Mucosa of rectum (tissue), 2 donors: ENCODE measurements at regions not wholly inside any gene's neighbourhood (a gene's known extent, or its start where the extent isn't known, plus 50 kb on each side); places are given as distances from the start of the nearest gene placed in this dataset.

Experiments
- H3K27ac ChIP-seq, 2 donors: one replicate each; pipeline ENCODE4 v1.7.0; 2013; ENCODE audit warnings: inconsistent platforms in 2 of 2, low read depth in 2 of 2, low read length in 2 of 2
- H3K27me3 ChIP-seq, 2 donors: one replicate each; pipeline ENCODE4 v1.7.0; 2013; ENCODE audit warnings: low read length in 2 of 2; ENCODE audit not compliant: control insufficient read depth in 2 of 2, insufficient read depth in 2 of 2
- H3K36me3 ChIP-seq, 2 donors: one replicate each; pipeline ENCODE4 v1.7.0; 2013; ENCODE audit warnings: low read length in 2 of 2; ENCODE audit not compliant: control insufficient read depth in 2 of 2, insufficient read depth in 2 of 2
- H3K4me1 ChIP-seq, 2 donors: one replicate each; pipeline ENCODE4 v1.7.0; 2013; ENCODE audit warnings: low read length in 2 of 2, mild to moderate bottlenecking in 1 of 2; ENCODE audit not compliant: control insufficient read depth in 2 of 2, insufficient read depth in 2 of 2
- H3K4me3 ChIP-seq, 2 donors: one replicate each; pipeline ENCODE4 v1.7.0; 2013; ENCODE audit warnings: low read length in 2 of 2
- H3K9ac ChIP-seq, 2 donors: one replicate each; pipeline ENCODE4 v1.7.0; 2013; ENCODE audit warnings: low read length in 2 of 2, low read depth in 1 of 2, mild to moderate bottlenecking in 1 of 2
- H3K9me3 ChIP-seq, 2 donors: one replicate each; pipeline ENCODE4 v1.7.0; 2013; ENCODE audit warnings: low read length in 2 of 2; ENCODE audit not compliant: control insufficient read depth in 2 of 2
- donor health status: healthy.
- donor health status: Normal muscosa, but diverticular disease.

DNA sequence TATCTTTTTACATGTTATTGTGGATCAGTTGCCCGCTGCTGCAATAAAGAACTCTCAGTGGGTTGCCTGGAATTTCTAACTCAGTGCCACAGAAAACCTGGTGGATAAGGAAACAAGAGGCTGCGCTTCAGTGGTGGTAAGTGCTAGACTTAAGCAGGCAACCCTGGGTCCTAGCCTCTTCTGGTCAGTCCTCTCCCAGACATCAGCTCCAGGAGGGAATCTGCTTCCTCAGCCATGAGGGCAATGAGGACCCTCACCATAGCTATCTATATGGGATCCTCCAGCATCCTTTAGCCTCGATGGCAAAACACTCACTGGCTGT is 490.7 kb upstream of the SULF2 start:
- no peak overlapping the region for H3K4me3 ChIP-seq
- H3K9me3 ChIP-seq, result no peaks in the 10 kb centered on the region
- H3K4me1 ChIP-seq, result no peaks in the 10 kb centered on the region
- H3K27me3 ChIP-seq, result peaks cover 0 to 5% of the 10 kb centered on the region in 2 donors
- H3K9ac ChIP-seq, result no peak overlapping the region
- H3K27ac ChIP-seq, result no peak overlapping the region
- no peaks in the 10 kb centered on the region for H3K36me3 ChIP-seq

DNA sequence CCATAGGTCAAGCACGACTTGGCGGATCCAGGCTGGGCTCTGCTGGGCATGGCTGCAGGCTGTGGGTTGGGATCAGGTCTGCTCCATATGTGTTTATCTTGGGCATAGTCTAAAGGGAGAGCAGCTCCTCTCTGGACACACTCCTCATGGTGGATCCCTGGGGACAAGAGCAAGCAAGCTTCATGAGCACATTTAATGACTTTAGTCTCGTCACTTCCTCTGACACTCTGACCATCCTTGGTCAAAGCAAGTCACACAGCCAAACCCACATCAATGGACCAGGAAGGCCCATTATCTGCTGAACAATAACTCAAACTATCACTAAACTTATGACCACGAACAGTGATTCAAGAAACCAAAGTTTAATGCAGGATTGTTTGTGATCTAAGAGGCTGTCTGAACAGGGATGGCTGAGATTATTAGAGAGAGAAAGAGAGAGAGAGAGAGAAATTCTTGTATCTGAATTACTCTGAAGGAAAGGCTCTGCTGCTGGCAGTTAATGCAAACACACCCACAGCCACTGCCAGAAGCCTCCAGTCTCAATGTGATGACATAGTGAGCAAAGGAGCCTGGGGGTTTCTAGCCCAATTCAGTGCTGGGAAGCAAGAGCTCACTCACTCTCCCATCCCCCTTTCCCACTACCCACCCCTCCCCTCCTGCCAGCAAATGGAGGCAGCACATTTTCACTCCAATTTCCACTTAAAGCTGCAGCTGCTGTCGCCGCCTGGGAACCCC is 490.2 kb upstream of the SULF2 start:
- no peaks in the 10 kb centered on the region for H3K36me3 ChIP-seq
- H3K27ac ChIP-seq, result no peak overlapping the region
- no peak overlapping the region for H3K4me3 ChIP-seq
- H3K9ac ChIP-seq, result no peak overlapping the region
- H3K27me3 ChIP-seq, result peaks cover 0 to 5% of the 10 kb centered on the region in 2 donors
- no peaks in the 10 kb centered on the region for H3K9me3 ChIP-seq
- H3K4me1 ChIP-seq, result no peaks in the 10 kb centered on the region

DNA sequence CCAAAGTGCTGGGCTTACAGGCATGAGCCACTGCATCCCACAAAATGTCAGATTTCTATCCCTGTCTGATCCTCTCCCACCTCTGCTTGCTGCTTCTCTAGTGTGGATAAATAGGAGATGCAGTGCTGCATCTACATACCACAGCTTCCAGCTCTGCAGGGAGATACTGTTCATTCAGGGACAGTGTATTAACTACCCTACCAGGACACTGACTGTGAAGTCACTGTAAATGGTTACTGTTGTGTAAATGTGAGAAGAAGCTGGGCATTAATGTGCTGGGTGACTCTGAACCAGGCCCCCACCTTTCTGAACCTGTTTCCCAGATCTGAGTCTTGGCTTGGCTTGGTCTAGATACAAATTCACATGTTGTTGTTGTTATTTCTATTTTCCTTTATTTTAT is 488.6 kb upstream of the SULF2 start:
- H3K36me3 ChIP-seq, result no peaks in the 10 kb centered on the region
- H3K4me3 ChIP-seq, result no peak overlapping the region
- H3K9ac ChIP-seq, result no peak overlapping the region

DNA sequence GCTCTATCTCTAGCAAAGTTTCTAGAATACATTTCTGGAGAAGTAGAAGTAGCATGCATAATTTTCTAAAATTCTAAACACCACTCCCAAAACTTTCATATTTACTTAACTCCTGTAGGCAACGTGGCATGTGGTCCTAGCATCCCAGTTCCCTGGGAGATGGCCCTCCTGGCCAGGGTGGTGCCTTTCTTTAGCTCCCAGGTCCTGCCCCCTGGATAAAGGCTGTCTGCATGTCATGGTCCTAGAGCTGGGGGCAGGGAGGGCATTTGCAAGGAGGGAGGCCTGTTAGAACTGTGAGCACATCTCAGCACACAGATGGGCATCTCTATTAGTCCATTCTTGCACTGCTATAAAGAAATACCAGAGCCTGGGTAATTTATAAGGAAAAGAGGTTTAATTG is 485.6 kb upstream of the SULF2 start:
- H3K36me3 ChIP-seq, result no peaks in the 10 kb centered on the region
- H3K4me3 ChIP-seq, result no peak overlapping the region
- H3K9ac ChIP-seq, result no peak overlapping the region
- no peaks in the 10 kb centered on the region for H3K4me1 ChIP-seq
- peaks cover 3 to 5% of the 10 kb centered on the region in 2 donors for H3K27me3 ChIP-seq
- H3K9me3 ChIP-seq, result no peaks in the 10 kb centered on the region
- no peak overlapping the region for H3K27ac ChIP-seq

More for the DNA sequence above, 488.6 kb upstream of the SULF2 start:
- no peaks in the 10 kb centered on the region for H3K4me1 ChIP-seq
- H3K27me3 ChIP-seq, result peaks cover under 1 to 5% of the 10 kb centered on the region in 2 donors
- no peaks in the 10 kb centered on the region for H3K9me3 ChIP-seq
- no peak overlapping the region for H3K27ac ChIP-seq

DNA sequence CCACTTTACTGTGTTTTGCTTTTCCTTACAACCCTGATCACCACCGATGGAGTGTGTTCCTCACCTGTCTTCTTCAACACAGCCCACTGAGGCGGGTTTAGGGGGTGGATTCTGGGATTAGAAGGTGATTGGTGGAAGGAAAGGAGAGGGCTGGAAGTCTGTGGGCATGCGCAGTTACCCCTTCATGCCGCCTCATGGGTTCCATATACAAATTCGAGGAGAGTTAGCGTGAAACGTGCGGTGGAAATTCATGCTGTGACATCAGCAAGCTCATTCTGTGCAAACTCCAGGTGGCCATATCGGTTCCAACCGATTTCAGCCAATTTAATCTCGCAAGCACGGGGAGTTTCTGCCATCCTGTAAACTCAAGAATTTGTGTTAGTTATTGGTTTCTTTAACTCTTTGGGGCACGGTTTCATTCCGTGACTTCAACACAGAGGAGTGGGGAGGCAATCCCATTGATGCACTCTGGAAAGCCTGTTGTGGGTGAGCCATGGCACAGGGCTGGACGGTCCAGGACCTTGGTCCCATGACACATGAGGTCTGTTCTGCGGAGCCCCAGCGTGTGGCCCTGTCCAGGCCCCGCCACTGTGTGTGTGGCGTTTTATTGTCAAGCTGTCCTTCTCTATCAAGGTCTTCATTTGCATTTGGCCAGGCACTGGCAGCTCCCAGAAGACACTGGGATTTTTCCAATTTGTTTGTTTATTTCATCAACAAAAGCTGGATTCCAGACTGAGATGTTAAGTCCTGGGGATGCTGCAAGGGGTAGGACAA is 482.8 kb upstream of the SULF2 start:
- no peaks in the 10 kb centered on the region for H3K4me1 ChIP-seq
- no peaks in the 10 kb centered on the region for H3K36me3 ChIP-seq
- H3K9me3 ChIP-seq, result no peaks in the 10 kb centered on the region
- H3K4me3 ChIP-seq, result no peak overlapping the region
- H3K9ac ChIP-seq, result no peak overlapping the region
- H3K27ac ChIP-seq, result no peak overlapping the region
- H3K27me3 ChIP-seq, result peaks cover 3 to 5% of the 10 kb centered on the region in 2 donors

DNA sequence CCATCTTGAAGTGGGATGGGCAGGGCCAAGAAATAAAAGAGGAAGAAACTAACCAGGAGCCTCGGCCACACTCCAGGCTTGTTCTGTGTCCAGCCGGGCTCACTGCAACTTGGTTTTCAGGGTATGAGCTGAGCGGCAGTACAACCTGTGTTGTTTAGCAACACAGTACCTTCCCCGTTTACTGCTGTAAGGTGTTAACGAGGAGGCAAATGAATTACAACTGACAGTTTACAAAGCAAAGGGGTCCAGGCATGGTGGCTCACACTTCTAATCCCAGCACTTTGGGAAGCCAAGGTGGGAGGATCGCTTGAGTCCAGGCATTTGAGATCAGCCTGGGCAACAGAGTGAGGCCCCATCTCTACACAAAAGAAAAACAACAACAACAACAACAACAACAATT is 481.3 kb upstream of the SULF2 start:
- Histone ChIP-seq H3K9ac (no peak overlapping the region), H3K36me3 (no peaks in the 10 kb centered on the region), H3K9me3 (no peaks in the 10 kb centered on the region), H3K4me1 (no peaks in the 10 kb centered on the region), H3K27me3 (peaks cover 0 to 3% of the 10 kb centered on the region in 2 donors), H3K4me3 (no peak overlapping the region), H3K27ac (no peak overlapping the region)

DNA sequence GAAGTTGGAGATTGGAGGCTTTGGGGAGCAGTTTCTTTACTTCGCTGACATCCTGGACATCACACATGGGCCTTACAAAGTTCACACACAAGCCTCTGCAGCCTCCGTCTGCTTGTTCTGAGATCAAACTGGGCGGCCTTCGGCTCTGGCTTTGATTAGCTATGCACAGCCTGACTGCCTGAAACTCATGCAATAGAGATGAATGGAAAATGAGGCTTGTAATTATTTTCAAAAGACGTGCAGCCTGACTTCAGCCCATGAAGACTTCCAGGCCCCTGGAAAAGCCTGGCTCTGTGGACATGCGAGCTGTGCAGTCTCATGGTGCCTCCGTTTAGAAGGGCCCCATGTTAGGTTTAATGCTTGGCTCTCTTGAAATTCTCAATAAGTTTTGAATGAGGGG is 480.5 kb upstream of the SULF2 start:
- no peaks in the 10 kb centered on the region for H3K36me3 ChIP-seq
- no peaks in the 10 kb centered on the region for H3K4me1 ChIP-seq
- H3K27me3 ChIP-seq, result peaks cover 0 to 3% of the 10 kb centered on the region in 2 donors
- H3K9me3 ChIP-seq, result no peaks in the 10 kb centered on the region
- no peak overlapping the region for H3K9ac ChIP-seq
- no peak overlapping the region for H3K27ac ChIP-seq
- H3K4me3 ChIP-seq, result no peak overlapping the region

DNA sequence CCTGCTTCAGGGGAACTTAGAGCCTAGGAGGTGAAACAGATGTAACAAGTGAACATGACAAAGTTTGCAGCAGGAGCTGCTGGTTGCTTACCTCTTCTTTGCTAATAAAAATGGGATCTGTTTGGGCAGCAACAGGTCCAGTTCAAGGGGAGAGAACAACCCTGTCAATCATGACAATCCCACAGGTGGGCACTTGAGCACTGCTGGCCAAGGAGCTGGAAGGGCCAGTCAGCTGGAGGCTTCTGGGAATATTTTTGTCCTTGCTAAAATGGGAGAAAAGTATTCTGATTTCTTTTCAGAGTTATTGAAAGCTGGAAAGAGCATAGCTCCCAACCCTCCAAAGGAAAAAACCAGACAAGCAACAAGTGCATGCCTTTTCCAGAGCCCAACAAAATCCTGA is 477.7 kb upstream of the SULF2 start:
- Histone ChIP-seq H3K4me1 (no peaks in the 10 kb centered on the region), H3K9me3 (no peaks in the 10 kb centered on the region), H3K27ac (no peak overlapping the region), H3K27me3 (no peaks in the 10 kb centered on the region), H3K36me3 (no peaks in the 10 kb centered on the region), H3K4me3 (no peak overlapping the region), H3K9ac (no peak overlapping the region)

DNA sequence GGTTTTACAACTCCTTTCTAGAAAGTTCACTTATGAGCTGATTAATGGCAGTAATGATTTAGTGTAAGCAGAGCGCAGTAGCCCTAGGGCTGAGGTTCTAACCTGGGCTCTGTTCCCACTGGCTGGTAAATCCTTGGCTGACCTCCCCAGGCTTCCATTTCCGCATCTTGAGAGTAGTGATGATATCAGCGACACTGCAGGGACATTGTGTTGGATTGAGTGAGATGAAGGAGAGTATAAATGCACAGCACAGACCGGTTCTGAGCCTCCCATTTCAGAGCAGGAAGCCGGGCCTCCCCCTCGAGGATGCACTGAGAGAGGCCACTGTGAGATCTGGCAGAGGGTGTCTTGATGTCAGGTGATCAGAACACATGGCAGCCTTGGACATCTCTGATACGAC is 477.2 kb upstream of the SULF2 start:
- Histone ChIP-seq H3K4me1 (no peaks in the 10 kb centered on the region), H3K4me3 (no peak overlapping the region), H3K9ac (no peak overlapping the region), H3K27ac (no peak overlapping the region), H3K36me3 (no peaks in the 10 kb centered on the region), H3K27me3 (no peaks in the 10 kb centered on the region), H3K9me3 (no peaks in the 10 kb centered on the region)

DNA sequence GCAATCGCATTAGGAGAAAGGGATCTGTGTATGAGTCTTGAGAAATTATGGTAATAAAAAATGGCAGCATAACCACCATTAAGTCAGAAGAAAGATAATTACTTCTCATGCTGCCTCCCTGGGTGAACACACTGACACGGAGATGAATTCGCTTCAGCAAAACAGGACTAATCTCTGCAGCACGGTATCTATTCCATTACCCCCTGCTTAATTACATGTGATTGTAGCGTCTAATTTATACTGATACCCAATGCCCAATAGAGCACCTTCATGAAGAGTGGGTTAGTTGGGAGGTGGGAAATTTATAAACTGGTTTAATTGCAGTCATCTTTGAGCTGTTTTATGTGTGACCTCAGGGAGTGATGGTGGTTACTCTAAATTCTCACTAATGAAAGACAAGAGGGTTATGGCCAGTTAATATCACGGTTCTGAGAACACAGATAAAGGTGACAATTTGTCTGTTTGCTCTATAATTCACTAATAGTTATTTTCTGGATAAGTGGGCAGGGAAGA is 476.2 kb upstream of the SULF2 start:
- H3K4me1 ChIP-seq, result no peaks in the 10 kb centered on the region
- H3K9me3 ChIP-seq, result no peaks in the 10 kb centered on the region
- H3K9ac ChIP-seq, result no peak overlapping the region
- H3K36me3 ChIP-seq, result no peaks in the 10 kb centered on the region
- no peak overlapping the region for H3K27ac ChIP-seq
- H3K4me3 ChIP-seq, result no peak overlapping the region
- no peaks in the 10 kb centered on the region for H3K27me3 ChIP-seq
